ENCODE measurements at regions not wholly inside any gene's neighbourhood (a gene's known extent, or its start where the extent isn't known, plus 50 kb on each side); places are given as distances from the start of the nearest gene placed in this dataset.

GRCh38 chr3:46089237-46090011 lies 62.1 kb upstream of the XCR1 start:
- no peaks in the 10 kb centered on the region for H4K20me1 ChIP-seq (ENCODE audit: control insufficient read depth, insufficient read depth, low read depth, low read length)
- H3K79me2 ChIP-seq (ENCODE audit: control insufficient read depth, low read length), result no peaks in the 10 kb centered on the region
- peaks cover 3% of the 10 kb centered on the region; the same call in 1 of the 2 replicates for H3K27me3 ChIP-seq (ENCODE audit: control insufficient read depth, low read length)
- no peaks in the 10 kb centered on the region for H3K9me3 ChIP-seq (ENCODE audit: control insufficient read depth, insufficient read depth, low read length)
- TF ChIP-seq CTCF (IDR thresholded peaks at IDR 0.05; ENCODE audit: low read depth, low read length, poor library complexity, severe bottlenecking), result no peak
- no peak overlapping the region for H3K4me3 ChIP-seq (ENCODE audit: low read length)
- peaks cover 34% of the 10 kb centered on the region for H3K4me1 ChIP-seq (ENCODE audit: control insufficient read depth, low read length)
- peaks cover 7% of the 10 kb centered on the region; the same call in 1 of the 2 replicates for H3F3A ChIP-seq (ENCODE audit: control insufficient read depth, insufficient read depth)
- no peaks in the 10 kb centered on the region for H3K36me3 ChIP-seq (ENCODE audit: control insufficient read depth, low read length)
- H3K4me2 ChIP-seq (ENCODE audit: low read length), result no peak overlapping the region
- no peaks in the 10 kb centered on the region for H3K9me2 ChIP-seq (replicated peaks; ENCODE audit: control insufficient read depth, low read length)
- H3K27ac ChIP-seq (ENCODE audit: low read depth, low read length), result no peak overlapping the region

GRCh38 chr3:46087871-46088270 lies 60.6 kb upstream of the XCR1 start:
- no peaks in the 10 kb centered on the region for H3K9me3 ChIP-seq (ENCODE audit: control insufficient read depth, insufficient read depth, low read length)
- H3K79me2 ChIP-seq (ENCODE audit: control insufficient read depth, low read length), result no peaks in the 10 kb centered on the region
- H3K36me3 ChIP-seq (ENCODE audit: control insufficient read depth, low read length), result no peaks in the 10 kb centered on the region
- H3K9me2 ChIP-seq (replicated peaks; ENCODE audit: control insufficient read depth, low read length), result no peaks in the 10 kb centered on the region
- no peak overlapping the region for H3K27ac ChIP-seq (ENCODE audit: low read depth, low read length)
- H3K4me3 ChIP-seq (ENCODE audit: low read length), result no peak overlapping the region
- H3K4me1 ChIP-seq (ENCODE audit: control insufficient read depth, low read length), result peaks cover 19% of the 10 kb centered on the region
- no peak for TF ChIP-seq EZH2phosphoT487 (IDR thresholded peaks at IDR 0.05; ENCODE audit: borderline replicate concordance, low read length)
- TF ChIP-seq CTCF (IDR thresholded peaks at IDR 0.05; ENCODE audit: low read depth, low read length, poor library complexity, severe bottlenecking), result peak; percentile 33
- H3F3A ChIP-seq (ENCODE audit: control insufficient read depth, insufficient read depth), result peaks cover 7% of the 10 kb centered on the region; the same call in 1 of the 2 replicates
- H3K27me3 ChIP-seq (ENCODE audit: control insufficient read depth, low read length), result peaks cover 9% of the 10 kb centered on the region
- no peak overlapping the region for H3K4me2 ChIP-seq (ENCODE audit: low read length)
- no peaks in the 10 kb centered on the region for H4K20me1 ChIP-seq (ENCODE audit: control insufficient read depth, insufficient read depth, low read depth, low read length)

- Histone ChIP-seq H3K9me2 (replicated peaks; ENCODE audit: control insufficient read depth, low read length) (no peaks in the 10 kb centered on the region), H3K36me3 (ENCODE audit: control insufficient read depth, low read length) (no peaks in the 10 kb centered on the region), H3K79me2 (ENCODE audit: control insufficient read depth, low read length) (no peaks in the 10 kb centered on the region), H3F3A (ENCODE audit: control insufficient read depth, insufficient read depth) (0 out of 2 replicates have a peak, but pooled peaks cover under 1% of the 10 kb centered on the region), H3K27me3 (ENCODE audit: control insufficient read depth, low read length) (peaks cover 9% of the 10 kb centered on the region), H3K4me3 (ENCODE audit: low read length) (no peak overlapping the region), H4K20me1 (ENCODE audit: control insufficient read depth, insufficient read depth, low read depth, low read length) (no peaks in the 10 kb centered on the region), H3K9me3 (ENCODE audit: control insufficient read depth, insufficient read depth, low read length) (no peaks in the 10 kb centered on the region), H3K4me1 (ENCODE audit: control insufficient read depth, low read length) (peaks cover 10% of the 10 kb centered on the region), H3K27ac (ENCODE audit: low read depth, low read length) (no peak overlapping the region), H3K4me2 (ENCODE audit: low read length) (no peak overlapping the region)
- TF ChIP-seq EZH2phosphoT487 (IDR thresholded peaks at IDR 0.05; ENCODE audit: borderline replicate concordance, low read length) (no peak), CTCF (IDR thresholded peaks at IDR 0.05; ENCODE audit: low read depth, low read length, poor library complexity, severe bottlenecking) (no peak)
Measured at GRCh38 chr3:46086986-46087385, 59.7 kb upstream of the XCR1 start.
